Muscle layer of duodenum (tissue), 2 donors: ENCODE measurements at regions not wholly inside any gene's neighbourhood (a gene's known extent, or its start where the extent isn't known, plus 50 kb on each side); places are given as distances from the start of the nearest gene placed in this dataset.

Experiments used
- H3K27ac ChIP-seq: one replicate; pipeline ENCODE4 v1.7.0; 2013; ENCODE audit warnings: mild to moderate bottlenecking, low read length
- H3K27me3 ChIP-seq: one replicate; pipeline ENCODE4 v1.7.0; 2013; ENCODE audit warnings: low read depth, mild to moderate bottlenecking, control low read depth, low read length
- H3K36me3 ChIP-seq, 2 donors: one replicate each; pipeline ENCODE4 v1.7.0; 2013; ENCODE audit warnings: low read length in 2 of 2, control low read depth in 1 of 2, mild to moderate bottlenecking in 1 of 2; ENCODE audit not compliant: insufficient read depth in 2 of 2, control insufficient read depth in 1 of 2
- H3K4me1 ChIP-seq, 2 donors: one replicate each; pipeline ENCODE4 v1.7.0; 2013; ENCODE audit warnings: low read length in 2 of 2, mild to moderate bottlenecking in 2 of 2, control low read depth in 1 of 2, moderate library complexity in 1 of 2; ENCODE audit not compliant: insufficient read depth in 2 of 2, control insufficient read depth in 1 of 2
- H3K4me3 ChIP-seq, 2 donors: one replicate each; pipeline ENCODE4 v1.7.0; 2013; ENCODE audit warnings: low read length in 2 of 2, low read depth in 1 of 2, mild to moderate bottlenecking in 1 of 2
- H3K9me3 ChIP-seq, 2 donors: one replicate each; pipeline ENCODE4 v1.7.0; 2013; ENCODE audit warnings: low read length in 2 of 2, control low read depth in 1 of 2, mild to moderate bottlenecking in 1 of 2; ENCODE audit not compliant: control insufficient read depth in 1 of 2
- donor health status: healthy.

DNA sequence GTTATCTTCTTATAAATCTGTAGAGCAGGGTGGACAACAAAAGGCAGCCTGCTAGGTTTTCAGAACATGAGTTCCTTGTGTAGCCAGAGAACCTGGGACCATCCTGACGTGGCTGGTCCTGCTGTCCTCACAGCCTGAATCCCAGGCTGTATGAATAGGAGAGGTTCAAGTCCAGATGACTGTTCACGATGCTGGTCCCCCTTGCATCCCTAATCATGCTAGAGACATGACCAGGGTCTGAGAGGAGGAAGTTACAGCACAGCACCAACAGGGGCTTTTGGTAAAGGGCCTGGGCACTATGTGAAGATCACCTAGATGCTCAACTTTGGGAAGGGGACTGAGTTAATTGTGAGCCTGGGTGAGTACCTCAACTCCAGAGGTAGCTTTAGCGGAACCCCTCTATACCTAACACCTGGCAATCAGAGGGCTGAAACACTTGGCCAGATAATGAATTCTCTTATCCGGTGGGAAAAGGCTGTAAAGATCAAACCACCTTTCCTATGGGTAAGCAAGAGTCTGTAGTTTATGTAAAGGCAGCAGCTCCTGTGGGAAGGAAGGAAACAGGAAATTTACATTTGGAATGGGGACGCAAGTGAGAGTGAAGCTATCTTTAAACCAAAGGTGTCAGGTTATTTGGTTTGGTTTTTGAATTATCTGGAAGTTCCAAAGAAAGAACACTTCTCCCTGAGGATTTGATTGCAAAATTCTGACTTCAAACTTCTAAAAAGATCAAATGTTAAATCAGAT lies 112.8 kb downstream of the DAD1 start:
- no peak overlapping the region for H3K27ac ChIP-seq
- H3K36me3 ChIP-seq = no peaks in the 10 kb centered on the region
- no peak overlapping the region for H3K4me3 ChIP-seq
- H3K9me3 ChIP-seq = no peaks in the 10 kb centered on the region
- H3K27me3 ChIP-seq = no peaks in the 10 kb centered on the region
- H3K4me1 ChIP-seq = peaks cover 0 to 6% of the 10 kb centered on the region in 2 donors

DNA sequence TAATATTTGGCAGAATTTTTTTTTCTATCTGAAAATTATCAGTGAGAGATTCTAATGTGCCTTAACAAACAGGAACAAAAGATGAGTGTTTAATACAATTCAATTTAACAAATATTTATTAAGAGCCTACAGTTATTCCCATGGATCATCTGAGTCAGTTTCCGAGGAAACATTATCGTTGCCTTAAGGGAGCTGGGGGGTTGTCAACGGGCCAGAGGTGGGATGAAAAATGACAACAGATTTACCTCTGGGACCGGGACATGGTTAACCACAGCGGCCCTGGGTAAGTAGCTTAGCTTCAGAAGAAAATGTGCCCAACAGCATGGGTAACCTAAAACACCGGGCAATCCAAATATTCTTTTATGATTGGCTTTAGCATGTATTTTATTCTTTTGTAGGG lies 113.6 kb downstream of the DAD1 start:
- no peaks in the 10 kb centered on the region for H3K36me3 ChIP-seq
- no peaks in the 10 kb centered on the region for H3K9me3 ChIP-seq
- no peak overlapping the region for H3K27ac ChIP-seq
- no peaks in the 10 kb centered on the region for H3K27me3 ChIP-seq
- no peak overlapping the region for H3K4me3 ChIP-seq
- H3K4me1 ChIP-seq = peaks cover 0 to 9% of the 10 kb centered on the region in 2 donors

GRCh38 chr14:22474730-22475351 lies 114.2 kb downstream of the DAD1 start:
- H3K36me3 ChIP-seq = no peaks in the 10 kb centered on the region
- peaks cover 4 to 14% of the 10 kb centered on the region in 2 donors for H3K4me1 ChIP-seq
- H3K27me3 ChIP-seq = no peaks in the 10 kb centered on the region
- H3K4me3 ChIP-seq = no peak overlapping the region
- H3K27ac ChIP-seq = no peak overlapping the region
- H3K9me3 ChIP-seq = no peaks in the 10 kb centered on the region

DNA sequence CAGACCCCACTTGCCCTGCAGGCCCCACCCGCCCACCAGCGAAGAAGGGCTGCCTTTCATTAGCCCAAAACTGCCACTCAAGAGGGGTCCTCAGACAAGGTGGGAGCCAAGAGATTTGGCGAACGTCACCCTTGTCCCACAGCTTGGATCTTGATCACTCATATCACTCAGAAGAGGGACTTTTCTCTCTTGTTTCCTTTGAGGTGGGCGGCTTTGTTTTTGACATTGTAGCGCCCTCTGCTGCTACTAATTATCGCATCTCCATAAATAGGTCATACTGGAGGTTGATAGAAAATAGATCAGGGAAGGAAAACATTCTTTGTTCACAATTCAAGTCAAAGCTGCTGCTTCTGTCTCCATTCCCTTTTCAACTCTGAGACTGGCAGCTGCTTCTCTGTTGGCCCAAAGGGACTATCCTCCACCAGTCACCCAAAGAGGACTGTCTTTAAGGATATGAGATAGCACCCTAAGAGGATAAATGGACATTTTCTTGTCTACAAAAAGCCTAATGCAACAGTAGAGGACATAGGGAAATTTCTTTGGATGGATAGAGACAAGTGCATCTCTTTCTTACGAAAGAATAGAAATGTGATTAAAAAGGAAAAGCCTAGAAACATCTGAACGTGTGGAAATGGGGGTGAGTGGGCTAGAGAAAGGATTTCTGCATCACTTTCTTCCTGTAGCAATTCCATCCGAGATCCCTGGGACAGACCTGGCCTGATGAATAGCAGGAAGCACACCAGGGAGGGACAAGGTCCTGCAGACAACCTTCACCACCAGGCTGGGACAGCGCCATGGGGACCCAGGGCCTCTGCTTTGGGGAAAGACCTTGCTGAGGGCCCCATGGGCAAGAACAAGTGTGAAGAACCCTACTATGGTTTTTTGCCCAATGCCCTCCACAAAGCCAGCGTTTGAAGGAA lies 115.8 kb downstream of the DAD1 start:
- Histone ChIP-seq H3K36me3 (no peaks in the 10 kb centered on the region), H3K4me3 (no peak overlapping the region), H3K4me1 (peaks cover 6 to 14% of the 10 kb centered on the region in 2 donors), H3K27ac (no peak overlapping the region), H3K9me3 (no peaks in the 10 kb centered on the region), H3K27me3 (no peaks in the 10 kb centered on the region)

- Histone ChIP-seq H3K4me3 (no peak overlapping the region), H3K4me1 (peaks cover 6 to 14% of the 10 kb centered on the region in 2 donors), H3K27ac (no peak overlapping the region), H3K36me3 (no peaks in the 10 kb centered on the region), H3K27me3 (no peaks in the 10 kb centered on the region), H3K9me3 (no peaks in the 10 kb centered on the region)
Observed at GRCh38 chr14:22472466-22472865, 116.6 kb downstream of the DAD1 start.

DNA sequence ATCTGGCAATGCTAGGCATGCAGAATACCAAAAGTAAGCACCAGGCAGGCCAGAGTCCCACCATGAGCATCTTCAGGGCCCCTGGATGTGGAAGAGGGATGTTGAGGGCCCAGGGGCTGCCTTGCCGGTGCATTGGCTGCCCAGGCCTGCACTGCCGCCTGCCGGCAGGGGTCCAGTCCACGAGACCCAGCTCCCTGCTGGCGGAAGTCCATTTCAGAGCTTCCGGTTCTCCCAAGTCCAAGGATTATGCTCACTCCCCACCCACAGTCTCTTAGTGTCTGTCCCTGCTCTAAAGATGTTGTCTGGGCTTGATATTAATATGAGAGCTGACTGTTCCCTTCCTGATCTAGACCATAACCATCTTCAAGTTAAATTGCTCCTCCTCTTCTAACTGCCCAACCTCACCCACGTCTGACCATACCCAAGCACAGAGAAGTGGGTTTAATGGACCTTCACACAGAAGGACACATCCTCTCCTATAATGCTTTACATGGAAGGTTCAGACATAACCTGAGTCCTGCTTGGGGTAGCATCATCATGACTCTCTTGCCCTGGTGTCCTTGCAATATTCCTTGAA lies 117.4 kb downstream of the DAD1 start:
- H3K36me3 ChIP-seq = no peaks in the 10 kb centered on the region
- no peaks in the 10 kb centered on the region for H3K27me3 ChIP-seq
- no peak overlapping the region for H3K4me3 ChIP-seq
- no peak overlapping the region for H3K27ac ChIP-seq
- H3K4me1 ChIP-seq = peaks cover 6 to 14% of the 10 kb centered on the region in 2 donors
- H3K9me3 ChIP-seq = no peaks in the 10 kb centered on the region

GRCh38 chr14:22469538-22470303 lies 119.3 kb downstream of the DAD1 start:
- H3K9me3 ChIP-seq = no peaks in the 10 kb centered on the region
- H3K36me3 ChIP-seq = no peaks in the 10 kb centered on the region
- H3K4me3 ChIP-seq = peak overlapping the region in 1 of 2 donors; percentile 12
- no peaks in the 10 kb centered on the region for H3K27me3 ChIP-seq
- H3K27ac ChIP-seq = no peak overlapping the region
- peaks cover 6 to 14% of the 10 kb centered on the region in 2 donors for H3K4me1 ChIP-seq

GRCh38 chr14:22468830-22469229 lies 120.2 kb downstream of the DAD1 start:
- H3K9me3 ChIP-seq = no peaks in the 10 kb centered on the region
- H3K27me3 ChIP-seq = no peaks in the 10 kb centered on the region
- peaks cover 6 to 14% of the 10 kb centered on the region in 2 donors for H3K4me1 ChIP-seq
- no peak overlapping the region for H3K4me3 ChIP-seq
- H3K27ac ChIP-seq = no peak overlapping the region
- H3K36me3 ChIP-seq = no peaks in the 10 kb centered on the region

- Histone ChIP-seq H3K27me3 (no peaks in the 10 kb centered on the region), H3K27ac (no peak overlapping the region), H3K36me3 (no peaks in the 10 kb centered on the region), H3K4me3 (no peak overlapping the region), H3K4me1 (peaks cover 6 to 11% of the 10 kb centered on the region in 2 donors), H3K9me3 (no peaks in the 10 kb centered on the region)
Observed at GRCh38 chr14:22466491-22466890, 122.5 kb downstream of the DAD1 start.

GRCh38 chr14:22465201-22465840 lies 123.7 kb downstream of the DAD1 start:
- Histone ChIP-seq H3K27me3 (no peaks in the 10 kb centered on the region), H3K9me3 (no peaks in the 10 kb centered on the region), H3K27ac (no peak overlapping the region)

More at GRCh38 chr14:22465201-22465840, 123.7 kb downstream of the DAD1 start:
- Histone ChIP-seq H3K36me3 (no peaks in the 10 kb centered on the region), H3K4me1 (peaks cover 5 to 6% of the 10 kb centered on the region in 2 donors), H3K4me3 (no peak overlapping the region)
